ENCODE measurements at regions not wholly inside any gene's neighbourhood (a gene's known extent, or its start where the extent isn't known, plus 50 kb on each side); places are given as distances from the start of the nearest gene placed in this dataset.

DNA sequence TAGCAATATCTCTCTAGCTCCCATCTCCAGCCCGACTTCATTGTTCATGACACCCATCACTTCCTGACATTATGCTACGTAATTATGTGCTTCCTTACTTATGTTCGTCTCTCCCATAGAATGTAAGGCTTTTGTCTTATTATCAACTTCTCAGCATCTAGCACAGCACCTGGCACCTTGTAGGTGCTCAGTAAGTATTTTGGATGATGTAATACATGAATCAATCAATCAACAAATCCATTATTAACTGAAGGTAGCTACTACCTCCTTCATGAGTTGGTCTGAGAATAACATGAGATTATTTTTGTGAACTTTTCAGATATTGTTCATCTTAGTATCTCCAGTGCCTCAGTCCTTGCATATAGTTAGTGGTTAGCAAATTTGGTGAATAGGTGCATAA, 109.3 kb downstream of the EN1 start:
- H2AK5ac ChIP-seq (ENCODE audit: low read length), result no peak overlapping the region
- H3K4me3 ChIP-seq (ENCODE audit: low read length), result no peak overlapping the region
- no peaks in the 10 kb centered on the region for H3K79me1 ChIP-seq (ENCODE audit: low read length)
- H3K4me1 ChIP-seq (ENCODE audit: control insufficient read depth, low read depth, low read length), result no peaks in the 10 kb centered on the region
- WGBS (ENCODE audit: extremely low coverage, insufficient coverage, low lambda C conversion rate), result no CpG with 5 or more reads among the region's 3 CpGs
- no peak overlapping the region for H4K8ac ChIP-seq (ENCODE audit: low read depth, low read length)
- no peak overlapping the region for H4K5ac ChIP-seq (ENCODE audit: low read length)
- no peak for DNase-seq
- no peaks in the 10 kb centered on the region for H3K36me3 ChIP-seq (ENCODE audit: control insufficient read depth, insufficient read depth, low read length)
- no peak overlapping the region for H2BK15ac ChIP-seq (replicated peaks; ENCODE audit: low read depth)
- H3K23ac ChIP-seq (ENCODE audit: low read length), result no peak overlapping the region
- no peak overlapping the region for H2BK5ac ChIP-seq (ENCODE audit: low read length)
- no peak overlapping the region for H3K9ac ChIP-seq (ENCODE audit: low read length)
- no peak overlapping the region for H3K27ac ChIP-seq (ENCODE audit: low read depth, low read length)
- H3K79me2 ChIP-seq (ENCODE audit: control insufficient read depth, insufficient read depth, low read length), result no peaks in the 10 kb centered on the region
- H3K4ac ChIP-seq (ENCODE audit: low read depth, low read length), result no peak overlapping the region
- no peak overlapping the region for H2BK120ac ChIP-seq (ENCODE audit: low read depth, low read length)
- H3K56ac ChIP-seq (ENCODE audit: low read length), result no peak overlapping the region
- H3K4me2 ChIP-seq (ENCODE audit: low read length), result no peak overlapping the region
- no peak overlapping the region for H3K18ac ChIP-seq (ENCODE audit: low read length)
- H3K27me3 ChIP-seq (ENCODE audit: insufficient read depth, low read length, poor library complexity), result no peaks in the 10 kb centered on the region

DNA sequence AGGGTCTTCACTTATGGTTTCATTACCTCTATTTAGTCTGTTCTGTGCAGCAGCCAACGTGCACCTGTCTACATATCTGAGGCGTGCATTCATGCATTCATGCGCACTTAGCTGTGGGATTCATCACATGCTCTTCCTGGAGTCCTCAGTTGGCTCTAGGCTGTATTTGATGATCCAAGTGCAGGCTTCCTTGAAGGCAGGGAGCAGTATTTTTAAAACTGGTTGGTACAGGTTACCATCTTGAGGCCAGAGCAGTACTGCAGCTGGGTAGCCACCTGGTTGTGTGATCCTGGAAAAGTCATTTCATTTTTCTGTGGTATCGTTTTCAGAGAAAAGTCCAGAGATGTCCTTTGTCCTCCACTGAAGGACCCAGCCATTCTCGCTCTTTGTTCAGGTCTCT, 109.8 kb downstream of the EN1 start:
- no peak overlapping the region for H3K9ac ChIP-seq (ENCODE audit: low read length)
- H2BK15ac ChIP-seq (replicated peaks; ENCODE audit: low read depth), result no peak overlapping the region
- H3K27ac ChIP-seq (ENCODE audit: low read depth, low read length), result no peak overlapping the region
- H2BK120ac ChIP-seq (ENCODE audit: low read depth, low read length), result no peak overlapping the region
- H3K79me1 ChIP-seq (ENCODE audit: low read length), result no peaks in the 10 kb centered on the region
- no peak overlapping the region for H3K23ac ChIP-seq (ENCODE audit: low read length)
- no peak overlapping the region for H2AK5ac ChIP-seq (ENCODE audit: low read length)
- H3K4ac ChIP-seq (ENCODE audit: low read depth, low read length), result no peak overlapping the region
- no peak overlapping the region for H4K8ac ChIP-seq (ENCODE audit: low read depth, low read length)
- no peak overlapping the region for H3K4me2 ChIP-seq (ENCODE audit: low read length)
- H3K56ac ChIP-seq (ENCODE audit: low read length), result no peak overlapping the region
- H2BK5ac ChIP-seq (ENCODE audit: low read length), result no peak overlapping the region
- no peak for DNase-seq
- no peak overlapping the region for H3K18ac ChIP-seq (ENCODE audit: low read length)
- no peaks in the 10 kb centered on the region for H3K27me3 ChIP-seq (ENCODE audit: insufficient read depth, low read length, poor library complexity)
- no peaks in the 10 kb centered on the region for H3K36me3 ChIP-seq (ENCODE audit: control insufficient read depth, insufficient read depth, low read length)
- H3K4me1 ChIP-seq (ENCODE audit: control insufficient read depth, low read depth, low read length), result no peaks in the 10 kb centered on the region
- H4K5ac ChIP-seq (ENCODE audit: low read length), result no peak overlapping the region
- WGBS (ENCODE audit: extremely low coverage, insufficient coverage, low lambda C conversion rate), result no CpG with 5 or more reads among the region's 5 CpGs
- no peak overlapping the region for H3K4me3 ChIP-seq (ENCODE audit: low read length)
- no peaks in the 10 kb centered on the region for H3K79me2 ChIP-seq (ENCODE audit: control insufficient read depth, insufficient read depth, low read length)

GRCh38 chr2:118732432-118732831, 115.0 kb downstream of the EN1 start:
- Histone ChIP-seq H3K9ac (ENCODE audit: low read length) (no peak overlapping the region), H3K79me1 (ENCODE audit: low read length) (no peaks in the 10 kb centered on the region), H3K4me3 (ENCODE audit: low read length) (no peak overlapping the region), H3K4me2 (ENCODE audit: low read length) (no peak overlapping the region), H3K4ac (ENCODE audit: low read depth, low read length) (no peak overlapping the region), H3K18ac (ENCODE audit: low read length) (no peak overlapping the region), H4K8ac (ENCODE audit: low read depth, low read length) (no peak overlapping the region), H3K56ac (ENCODE audit: low read length) (no peak overlapping the region), H2BK5ac (ENCODE audit: low read length) (no peak overlapping the region), H2BK120ac (ENCODE audit: low read depth, low read length) (no peak overlapping the region), H4K5ac (ENCODE audit: low read length) (no peak overlapping the region), H2AK5ac (ENCODE audit: low read length) (no peak overlapping the region), H3K79me2 (ENCODE audit: control insufficient read depth, insufficient read depth, low read length) (no peaks in the 10 kb centered on the region), H3K23ac (ENCODE audit: low read length) (no peak overlapping the region), H2BK15ac (replicated peaks; ENCODE audit: low read depth) (no peak overlapping the region), H3K4me1 (ENCODE audit: control insufficient read depth, low read depth, low read length) (no peaks in the 10 kb centered on the region), H3K36me3 (ENCODE audit: control insufficient read depth, insufficient read depth, low read length) (no peaks in the 10 kb centered on the region), H3K27ac (ENCODE audit: low read depth, low read length) (no peak overlapping the region), H3K27me3 (ENCODE audit: insufficient read depth, low read length, poor library complexity) (no peaks in the 10 kb centered on the region)
- no peak for DNase-seq
- no CpG with 5 or more reads among the region's 3 CpGs for WGBS (ENCODE audit: extremely low coverage, insufficient coverage, low lambda C conversion rate)

- WGBS (ENCODE audit: extremely low coverage, insufficient coverage, low lambda C conversion rate), result no CpG with 5 or more reads among the region's 1 CpG
- no peak overlapping the region for H3K9ac ChIP-seq (ENCODE audit: low read length)
- H3K79me2 ChIP-seq (ENCODE audit: control insufficient read depth, insufficient read depth, low read length), result no peaks in the 10 kb centered on the region
- H2BK15ac ChIP-seq (replicated peaks; ENCODE audit: low read depth), result no peak overlapping the region
- H3K4me2 ChIP-seq (ENCODE audit: low read length), result no peak overlapping the region
- no peaks in the 10 kb centered on the region for H3K27me3 ChIP-seq (ENCODE audit: insufficient read depth, low read length, poor library complexity)
- no peak overlapping the region for H3K27ac ChIP-seq (ENCODE audit: low read depth, low read length)
- no peak overlapping the region for H3K23ac ChIP-seq (ENCODE audit: low read length)
- no peak overlapping the region for H4K8ac ChIP-seq (ENCODE audit: low read depth, low read length)
- no peak for DNase-seq
- H3K56ac ChIP-seq (ENCODE audit: low read length), result no peak overlapping the region
- H2AK5ac ChIP-seq (ENCODE audit: low read length), result no peak overlapping the region
- no peak overlapping the region for H2BK5ac ChIP-seq (ENCODE audit: low read length)
- H3K18ac ChIP-seq (ENCODE audit: low read length), result no peak overlapping the region
- no peaks in the 10 kb centered on the region for H3K79me1 ChIP-seq (ENCODE audit: low read length)
- H3K36me3 ChIP-seq (ENCODE audit: control insufficient read depth, insufficient read depth, low read length), result no peaks in the 10 kb centered on the region
- H4K5ac ChIP-seq (ENCODE audit: low read length), result no peak overlapping the region
- no peak overlapping the region for H3K4me3 ChIP-seq (ENCODE audit: low read length)
- H3K4me1 ChIP-seq (ENCODE audit: control insufficient read depth, low read depth, low read length), result no peaks in the 10 kb centered on the region
- no peak overlapping the region for H3K4ac ChIP-seq (ENCODE audit: low read depth, low read length)
- no peak overlapping the region for H2BK120ac ChIP-seq (ENCODE audit: low read depth, low read length)
Observed at GRCh38 chr2:118731413-118731812, 116.0 kb downstream of the EN1 start.

DNA sequence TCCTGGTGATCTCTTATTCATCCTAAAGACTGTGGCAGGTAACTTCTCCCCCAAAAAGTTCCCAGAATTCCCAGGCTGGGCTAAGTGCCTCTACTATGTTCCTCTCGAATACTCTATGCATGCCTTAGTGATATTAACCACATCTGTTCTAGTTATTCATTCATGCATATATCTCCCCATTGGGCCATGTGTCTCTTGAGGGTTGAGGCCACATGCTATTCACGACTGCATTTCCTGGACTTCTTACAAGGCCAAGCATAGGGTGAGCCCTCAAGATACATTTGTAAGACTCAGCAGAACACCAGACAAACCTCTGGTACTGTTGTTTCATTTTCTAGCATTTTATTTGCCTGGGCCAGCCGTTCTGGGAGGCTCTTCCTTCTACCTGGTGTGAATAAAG, 117.0 kb downstream of the EN1 start:
- Histone ChIP-seq H3K4me1 (ENCODE audit: control insufficient read depth, low read depth, low read length) (no peaks in the 10 kb centered on the region), H4K8ac (ENCODE audit: low read depth, low read length) (no peak overlapping the region), H3K23ac (ENCODE audit: low read length) (no peak overlapping the region), H3K79me2 (ENCODE audit: control insufficient read depth, insufficient read depth, low read length) (no peaks in the 10 kb centered on the region), H2BK5ac (ENCODE audit: low read length) (no peak overlapping the region), H3K36me3 (ENCODE audit: control insufficient read depth, insufficient read depth, low read length) (no peaks in the 10 kb centered on the region), H2AK5ac (ENCODE audit: low read length) (no peak overlapping the region), H3K18ac (ENCODE audit: low read length) (no peak overlapping the region), H3K4ac (ENCODE audit: low read depth, low read length) (no peak overlapping the region), H3K79me1 (ENCODE audit: low read length) (no peaks in the 10 kb centered on the region), H3K4me2 (ENCODE audit: low read length) (no peak overlapping the region), H4K5ac (ENCODE audit: low read length) (no peak overlapping the region), H2BK120ac (ENCODE audit: low read depth, low read length) (no peak overlapping the region), H3K9ac (ENCODE audit: low read length) (no peak overlapping the region), H3K27ac (ENCODE audit: low read depth, low read length) (no peak overlapping the region), H3K56ac (ENCODE audit: low read length) (no peak overlapping the region), H2BK15ac (replicated peaks; ENCODE audit: low read depth) (no peak overlapping the region), H3K4me3 (ENCODE audit: low read length) (no peak overlapping the region), H3K27me3 (ENCODE audit: insufficient read depth, low read length, poor library complexity) (no peaks in the 10 kb centered on the region)
- WGBS (ENCODE audit: extremely low coverage, insufficient coverage, low lambda C conversion rate), result no CpG with 5 or more reads among the region's 3 CpGs
- DNase-seq, result no peak

- Histone ChIP-seq H4K5ac (ENCODE audit: low read length) (no peak overlapping the region), H3K18ac (ENCODE audit: low read length) (no peak overlapping the region), H3K9ac (ENCODE audit: low read length) (no peak overlapping the region), H2BK120ac (ENCODE audit: low read depth, low read length) (no peak overlapping the region), H3K27me3 (ENCODE audit: insufficient read depth, low read length, poor library complexity) (no peaks in the 10 kb centered on the region), H2BK15ac (replicated peaks; ENCODE audit: low read depth) (no peak overlapping the region), H3K23ac (ENCODE audit: low read length) (no peak overlapping the region), H2AK5ac (ENCODE audit: low read length) (no peak overlapping the region), H2BK5ac (ENCODE audit: low read length) (no peak overlapping the region), H3K4me3 (ENCODE audit: low read length) (no peak overlapping the region), H3K56ac (ENCODE audit: low read length) (no peak overlapping the region), H4K8ac (ENCODE audit: low read depth, low read length) (no peak overlapping the region), H3K36me3 (ENCODE audit: control insufficient read depth, insufficient read depth, low read length) (no peaks in the 10 kb centered on the region), H3K4me2 (ENCODE audit: low read length) (no peak overlapping the region), H3K27ac (ENCODE audit: low read depth, low read length) (no peak overlapping the region), H3K79me1 (ENCODE audit: low read length) (no peaks in the 10 kb centered on the region), H3K79me2 (ENCODE audit: control insufficient read depth, insufficient read depth, low read length) (no peaks in the 10 kb centered on the region), H3K4me1 (ENCODE audit: control insufficient read depth, low read depth, low read length) (no peaks in the 10 kb centered on the region), H3K4ac (ENCODE audit: low read depth, low read length) (no peak overlapping the region)
- WGBS (ENCODE audit: extremely low coverage, insufficient coverage, low lambda C conversion rate), result no CpG with 5 or more reads among the region's 1 CpG
- no peak for DNase-seq
Observed at GRCh38 chr2:118729760-118730159, 117.7 kb downstream of the EN1 start.
